Thoracic aorta (tissue), 2 donors: ENCODE measurements at regions not wholly inside any gene's neighbourhood (a gene's known extent, or its start where the extent isn't known, plus 50 kb on each side); places are given as distances from the start of the nearest gene placed in this dataset.

Experiments
- ATAC-seq: fragments of 150-250 bp; one replicate; pipeline ENCODE4 v1.8.0; 2017; ENCODE audit warnings: low read depth; ENCODE audit not compliant: insufficient number of reproducible peaks, low FRiP score
- DNase-seq: peaks from one replicate; pipeline ENCODE4 v3.0.0-alpha.2; 2020; ENCODE audit warnings: low spot score
- H3K27ac ChIP-seq, 2 donors: fragments of 200-600 bp; sonication (generic); 1 replicate in 1 of 2; 2 replicates in 1 of 2; pipeline ENCODE4 v1.5.1; 2016; ENCODE audit warnings: mild to moderate bottlenecking in 2 of 2, moderate library complexity in 2 of 2
- H3K27me3 ChIP-seq: fragments of 200-600 bp; sonication (generic); replicated peaks from 2 replicates; pipeline ENCODE4 v1.6.0; 2016; ENCODE audit warnings: mild to moderate bottlenecking; ENCODE audit not compliant: insufficient read depth
- H3K36me3 ChIP-seq: fragments of 200-600 bp; sonication (generic); one replicate; pipeline ENCODE4 v1.5.1; 2016
- H3K4me1 ChIP-seq, 2 donors: fragments of 200-600 bp; sonication (generic); 1 replicate in 1 of 2; 2 replicates in 1 of 2; pipeline versions ENCODE4 v1.5.1 to v1.6.0; 2016; ENCODE audit warnings: low read depth in 2 of 2, mild to moderate bottlenecking in 1 of 2; ENCODE audit not compliant: control insufficient read depth in 1 of 2
- H3K4me3 ChIP-seq: fragments of 200-600 bp; sonication (generic); 2 replicates; pipeline ENCODE4 v1.5.1; 2016; ENCODE audit warnings: mild to moderate bottlenecking
- H3K9me3 ChIP-seq: fragments of 200-600 bp; sonication (generic); 2 replicates; pipeline ENCODE4 v1.5.1; 2016
- TF ChIP-seq, protein P1 (sequence below): fragments of 200-600 bp; sonication (generic); IDR thresholded peaks from one replicate; pipeline ENCODE4 v1.5.1; 2019; ENCODE audit warnings: antibody characterized with exemption

DNA sequence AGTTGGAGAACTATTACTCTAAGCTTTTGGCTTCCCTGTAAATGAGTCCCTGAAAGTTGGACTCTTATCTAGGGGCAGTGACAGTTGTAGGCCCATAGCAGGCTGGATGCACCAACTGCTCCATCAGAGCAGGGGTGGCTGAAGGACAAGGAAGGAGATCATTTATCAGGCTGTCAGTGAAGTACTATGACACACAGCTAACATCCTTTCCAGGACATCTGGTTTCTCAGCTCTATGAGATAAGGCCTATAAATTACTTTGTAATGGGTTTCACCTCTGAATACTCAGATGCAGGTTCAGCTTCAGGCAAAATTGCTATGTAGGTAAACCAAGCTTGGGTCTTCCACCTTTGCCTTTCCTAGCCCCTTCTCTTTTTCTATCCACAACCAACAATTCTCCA is 468.5 kb downstream of the KIF16B start:
- Histone ChIP-seq H3K27me3 (no peaks in the 10 kb centered on the region), H3K4me1 (no peaks in the 10 kb centered on the region), H3K27ac (no peak overlapping the region), H3K9me3 (no peaks in the 10 kb centered on the region), H3K4me3 (no peak overlapping the region), H3K36me3 (no peaks in the 10 kb centered on the region)
- DNase-seq (no peak), ATAC-seq (no peak)
- TF ChIP-seq, protein P1, sequence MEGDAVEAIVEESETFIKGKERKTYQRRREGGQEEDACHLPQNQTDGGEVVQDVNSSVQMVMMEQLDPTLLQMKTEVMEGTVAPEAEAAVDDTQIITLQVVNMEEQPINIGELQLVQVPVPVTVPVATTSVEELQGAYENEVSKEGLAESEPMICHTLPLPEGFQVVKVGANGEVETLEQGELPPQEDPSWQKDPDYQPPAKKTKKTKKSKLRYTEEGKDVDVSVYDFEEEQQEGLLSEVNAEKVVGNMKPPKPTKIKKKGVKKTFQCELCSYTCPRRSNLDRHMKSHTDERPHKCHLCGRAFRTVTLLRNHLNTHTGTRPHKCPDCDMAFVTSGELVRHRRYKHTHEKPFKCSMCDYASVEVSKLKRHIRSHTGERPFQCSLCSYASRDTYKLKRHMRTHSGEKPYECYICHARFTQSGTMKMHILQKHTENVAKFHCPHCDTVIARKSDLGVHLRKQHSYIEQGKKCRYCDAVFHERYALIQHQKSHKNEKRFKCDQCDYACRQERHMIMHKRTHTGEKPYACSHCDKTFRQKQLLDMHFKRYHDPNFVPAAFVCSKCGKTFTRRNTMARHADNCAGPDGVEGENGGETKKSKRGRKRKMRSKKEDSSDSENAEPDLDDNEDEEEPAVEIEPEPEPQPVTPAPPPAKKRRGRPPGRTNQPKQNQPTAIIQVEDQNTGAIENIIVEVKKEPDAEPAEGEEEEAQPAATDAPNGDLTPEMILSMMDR = no peak
